CD14-positive monocyte (primary cell): ENCODE measurements at regions not wholly inside any gene's neighbourhood (a gene's known extent, or its start where the extent isn't known, plus 50 kb on each side); places are given as distances from the start of the nearest gene placed in this dataset.

Experiments
- DNase-seq, 3 donors: peaks; one replicate each; pipeline ENCODE4 v3.0.0-alpha.2; 2011 to 2022
- H2AFZ ChIP-seq: 2 replicates; pipeline ENCODE4 v1.6.0; 2012; ENCODE audit warnings: mild to moderate bottlenecking, low read depth, low read length, inconsistent platforms; ENCODE audit not compliant: insufficient read depth, poor library complexity, severe bottlenecking
- H3K27ac ChIP-seq, 2 donors: 1 replicate in 1 of 2; 2 replicates in 1 of 2; pipeline ENCODE4 v1.5.1; 2012 to 2013; ENCODE audit warnings: low read length in 2 of 2, control low read depth in 1 of 2, inconsistent platforms in 1 of 2, low read depth in 1 of 2, mild to moderate bottlenecking in 1 of 2
- H3K27me3 ChIP-seq, 2 donors: one replicate each; pipeline versions ENCODE4 v1.6.0 to v1.6.1; 2011 to 2013; ENCODE audit warnings: low read length in 2 of 2; ENCODE audit not compliant: control insufficient read depth in 2 of 2, insufficient read depth in 2 of 2
- H3K36me3 ChIP-seq, 2 donors: replicated peaks in 1 of 2; 1 replicate in 1 of 2; 2 replicates in 1 of 2; pipeline versions ENCODE4 v1.5.1 to v1.6.1; 2012 to 2013; ENCODE audit warnings: low read length in 2 of 2, control low read depth in 1 of 2, inconsistent platforms in 1 of 2, mild to moderate bottlenecking in 1 of 2; ENCODE audit not compliant: insufficient read depth in 2 of 2, control insufficient read depth in 1 of 2
- H3K4me1 ChIP-seq, 2 donors: 1 replicate in 1 of 2; 2 replicates in 1 of 2; pipeline versions ENCODE4 v1.5.1 to v1.6.1; 2012 to 2013; ENCODE audit warnings: low read length in 2 of 2, control low read depth in 1 of 2, inconsistent platforms in 1 of 2, mild to moderate bottlenecking in 1 of 2, moderate library complexity in 1 of 2; ENCODE audit not compliant: insufficient read depth in 2 of 2, control insufficient read depth in 1 of 2
- H3K4me2 ChIP-seq: replicated peaks from 2 replicates; pipeline ENCODE3; 2012; ENCODE audit warnings: low read length, moderate library complexity, mild to moderate bottlenecking; ENCODE audit not compliant: poor library complexity, severe bottlenecking; ENCODE audit errors: extremely low read depth
- H3K4me3 ChIP-seq, 3 experiments: fragments of 200-600 bp in 1 of 3; sonication (generic) in 1 of 3; replicated peaks in 1 of 3; 1 replicate in 2 of 3; 2 replicates in 1 of 3; pipeline ENCODE4 v1.5.1; 2011 to 2013; ENCODE audit warnings: low read length in 3 of 3, mild to moderate bottlenecking in 3 of 3, control low read depth in 2 of 3, low read depth in 2 of 3, inconsistent platforms in 1 of 3, moderate library complexity in 1 of 3
- H3K79me2 ChIP-seq: 2 replicates; pipeline ENCODE4 v1.6.0; 2012; ENCODE audit warnings: mild to moderate bottlenecking, control low read depth, inconsistent platforms, low read length, moderate library complexity; ENCODE audit not compliant: insufficient read depth
- H3K9ac ChIP-seq: 2 replicates; pipeline ENCODE4 v1.6.0; 2017; ENCODE audit warnings: low read length, mild to moderate bottlenecking; ENCODE audit not compliant: insufficient read depth, poor library complexity, severe bottlenecking
- H3K9me3 ChIP-seq, 2 donors: replicated peaks in 1 of 2; 1 replicate in 1 of 2; 2 replicates in 1 of 2; pipeline versions ENCODE4 v1.5.1 to v1.6.1; 2012 to 2013; ENCODE audit warnings: low read length in 2 of 2, control low read depth in 1 of 2; ENCODE audit not compliant: control insufficient read depth in 1 of 2, insufficient read depth in 1 of 2
- H4K20me1 ChIP-seq: 2 replicates; pipeline ENCODE4 v1.6.0; 2012; ENCODE audit warnings: mild to moderate bottlenecking, low read length, control low read depth, moderate library complexity; ENCODE audit not compliant: insufficient read depth
- H3K27ac Mint-ChIP-seq, 7 donors: one replicate each; pipeline ENCODE4 v1.8.0; 2020; ENCODE audit warnings: mild to moderate bottlenecking in 7 of 7, mixed read lengths in 7 of 7, moderate library complexity in 6 of 7, inconsistent platforms in 2 of 7
- H3K27me3 Mint-ChIP-seq, 3 donors: one replicate each; pipeline ENCODE4 v1.8.0; 2021 to 2022; ENCODE audit warnings: low read depth in 3 of 3, mild to moderate bottlenecking in 3 of 3, mixed read lengths in 3 of 3, moderate library complexity in 3 of 3, inconsistent platforms in 1 of 3
- H3K36me3 Mint-ChIP-seq, 2 donors: one replicate each; pipeline ENCODE4 v1.8.0; 2020; ENCODE audit warnings: mixed read lengths in 2 of 2, inconsistent platforms in 1 of 2, mild to moderate bottlenecking in 1 of 2
- H3K4me1 Mint-ChIP-seq: one replicate; pipeline ENCODE4 v1.8.0; 2020; ENCODE audit warnings: mild to moderate bottlenecking, mixed read lengths
- H3K4me3 Mint-ChIP-seq, 2 donors: one replicate each; pipeline ENCODE4 v1.8.0; 2020; ENCODE audit warnings: mild to moderate bottlenecking in 2 of 2, mixed read lengths in 2 of 2, moderate library complexity in 1 of 2
- H3K9me3 Mint-ChIP-seq, 7 donors: one replicate each; pipeline ENCODE4 v1.8.0; 2020 to 2022; ENCODE audit warnings: mixed read lengths in 7 of 7, mild to moderate bottlenecking in 6 of 7, moderate library complexity in 6 of 7, inconsistent platforms in 2 of 7
- CTCF ChIP-seq: fragments of 200-600 bp; IDR thresholded peaks from one replicate; pipeline ENCODE4 v1.8.0; 2022; ENCODE audit warnings: antibody characterized with exemption, mild to moderate bottlenecking
- WGBS: methylation state at CpG from one replicate; pipeline ENCODE4 v1.1.5; 2013; ENCODE audit warnings: missing lambda C conversion rate; ENCODE audit not compliant: insufficient coverage; 5-methylcytosine and 5-hydroxymethylcytosine counted together
- intact Hi-C, 2 donors: fragments of 100-400 bp; cut with micrococcal nuclease; formaldehyde crosslinking; loops; one replicate each; pipeline versions ENCODE4 v1.15.0 to v1.15.1; 2023

- Mint-ChIP-seq H3K36me3 (no peaks in the 10 kb centered on the region), H3K27ac (no peak overlapping the region), H3K27me3 (peaks cover 0 to 5% (median 2%) of the 10 kb centered on the region in 3 donors), H3K4me3 (no peak overlapping the region), H3K9me3 (peaks cover 0 to 12% (median 0%) of the 10 kb centered on the region in 7 donors), H3K4me1 (no peaks in the 10 kb centered on the region)
- intact Hi-C loops: no loop called here
- Histone ChIP-seq H3K27me3 (no peaks in the 10 kb centered on the region), H3K4me3 (no peak overlapping the region), H3K4me2 (no peak overlapping the region), H3K9ac (no peak overlapping the region), H3K9me3 (no peaks in the 10 kb centered on the region), H3K4me1 (no peaks in the 10 kb centered on the region), H2AFZ (no peak overlapping the region), H4K20me1 (no peaks in the 10 kb centered on the region), H3K27ac (no peak overlapping the region), H3K36me3 (no peaks in the 10 kb centered on the region), H3K79me2 (no peaks in the 10 kb centered on the region)
- TF ChIP-seq CTCF: no peak
- DNase-seq: no peak
- whole genome bisulfite sequencing: no CpG with 5 or more reads among the region's 6 CpGs
These were observed 174.3 kb downstream of the SOX2 start for GRCh38 chr3:181885868-181886630.

- Mint-ChIP-seq H3K4me1 (no peaks in the 10 kb centered on the region), H3K9me3 (peaks cover 0 to 14% (median under 1%) of the 10 kb centered on the region in 7 donors), H3K36me3 (no peaks in the 10 kb centered on the region), H3K27ac (no peak overlapping the region), H3K27me3 (peaks cover 0 to 4% (median 2%) of the 10 kb centered on the region in 3 donors), H3K4me3 (no peak overlapping the region)
- no peaks in the 10 kb centered on the region for H3K4me1 ChIP-seq
- DNase-seq: no peak
- 76% methylated on average over 2 of the region's 4 CpGs for WGBS
- H3K4me2 ChIP-seq: no peak overlapping the region
- no peak overlapping the region for H3K9ac ChIP-seq
- H3K27ac ChIP-seq: no peak overlapping the region
- no peaks in the 10 kb centered on the region for H3K27me3 ChIP-seq
- intact Hi-C loops: no loop called here
- no peaks in the 10 kb centered on the region for H3K36me3 ChIP-seq
- no peaks in the 10 kb centered on the region for H4K20me1 ChIP-seq
- no peak for TF ChIP-seq CTCF
- no peak overlapping the region for H2AFZ ChIP-seq
- no peaks in the 10 kb centered on the region for H3K79me2 ChIP-seq
- no peaks in the 10 kb centered on the region for H3K9me3 ChIP-seq
- no peak overlapping the region for H3K4me3 ChIP-seq
These were observed 175.0 kb downstream of the SOX2 start for GRCh38 chr3:181886676-181887075.
